ENCODE measurements at regions not wholly inside any gene's neighbourhood (a gene's known extent, or its start where the extent isn't known, plus 50 kb on each side); places are given as distances from the start of the nearest gene placed in this dataset.
A peak's percentile ranks its signal among the peaks of the same experiment; 100 is the strongest.
"Not testable (repeated sequence)": the region's sequence is repeated elsewhere in the genome, so short reads cannot be mapped to it uniquely, and the experiment has no call there.

GRCh38 chr11:101717619-101718018 lies 133.8 kb upstream of the TRPC6 start:
- no peak overlapping the region for H3K4me3 ChIP-seq (ENCODE audit: low read depth, low read length)
- no peak for DNase-seq (ENCODE audit: low read depth, low spot score)
- in situ Hi-C loops (cut with HindIII; ENCODE audit: low sequenced_read_pairs) = no loop called here
- TF ChIP-seq, protein P1, sequence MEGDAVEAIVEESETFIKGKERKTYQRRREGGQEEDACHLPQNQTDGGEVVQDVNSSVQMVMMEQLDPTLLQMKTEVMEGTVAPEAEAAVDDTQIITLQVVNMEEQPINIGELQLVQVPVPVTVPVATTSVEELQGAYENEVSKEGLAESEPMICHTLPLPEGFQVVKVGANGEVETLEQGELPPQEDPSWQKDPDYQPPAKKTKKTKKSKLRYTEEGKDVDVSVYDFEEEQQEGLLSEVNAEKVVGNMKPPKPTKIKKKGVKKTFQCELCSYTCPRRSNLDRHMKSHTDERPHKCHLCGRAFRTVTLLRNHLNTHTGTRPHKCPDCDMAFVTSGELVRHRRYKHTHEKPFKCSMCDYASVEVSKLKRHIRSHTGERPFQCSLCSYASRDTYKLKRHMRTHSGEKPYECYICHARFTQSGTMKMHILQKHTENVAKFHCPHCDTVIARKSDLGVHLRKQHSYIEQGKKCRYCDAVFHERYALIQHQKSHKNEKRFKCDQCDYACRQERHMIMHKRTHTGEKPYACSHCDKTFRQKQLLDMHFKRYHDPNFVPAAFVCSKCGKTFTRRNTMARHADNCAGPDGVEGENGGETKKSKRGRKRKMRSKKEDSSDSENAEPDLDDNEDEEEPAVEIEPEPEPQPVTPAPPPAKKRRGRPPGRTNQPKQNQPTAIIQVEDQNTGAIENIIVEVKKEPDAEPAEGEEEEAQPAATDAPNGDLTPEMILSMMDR (IDR thresholded peaks at IDR 0.05; ENCODE audit: low read depth, low read length) = no peak

DNA sequence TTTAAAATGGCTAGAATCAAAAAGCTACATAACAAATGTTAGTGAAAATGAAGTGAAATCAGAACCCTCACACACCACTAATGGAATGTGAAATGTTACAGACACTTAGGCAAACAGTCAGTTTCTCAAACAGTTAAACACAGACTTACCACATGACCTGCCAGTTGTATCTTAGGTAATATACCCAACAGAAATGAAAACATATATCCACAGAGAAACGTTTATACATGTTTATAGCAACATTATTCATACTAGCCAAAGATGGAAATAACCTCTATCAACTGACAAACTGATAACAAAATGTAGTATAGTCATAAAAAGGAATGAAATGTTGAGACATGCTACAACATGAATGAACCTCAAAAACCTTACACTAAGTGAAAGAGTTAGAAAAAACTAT lies 131.5 kb upstream of the TRPC6 start:
- no peak for DNase-seq (ENCODE audit: low read depth, low spot score)
- TF ChIP-seq, protein P1 (IDR thresholded peaks at IDR 0.05; ENCODE audit: low read depth, low read length) = no peak
- in situ Hi-C loops (cut with HindIII; ENCODE audit: low sequenced_read_pairs) = no loop called here
- H3K4me3 ChIP-seq (ENCODE audit: low read depth, low read length) = no peak overlapping the region

DNA sequence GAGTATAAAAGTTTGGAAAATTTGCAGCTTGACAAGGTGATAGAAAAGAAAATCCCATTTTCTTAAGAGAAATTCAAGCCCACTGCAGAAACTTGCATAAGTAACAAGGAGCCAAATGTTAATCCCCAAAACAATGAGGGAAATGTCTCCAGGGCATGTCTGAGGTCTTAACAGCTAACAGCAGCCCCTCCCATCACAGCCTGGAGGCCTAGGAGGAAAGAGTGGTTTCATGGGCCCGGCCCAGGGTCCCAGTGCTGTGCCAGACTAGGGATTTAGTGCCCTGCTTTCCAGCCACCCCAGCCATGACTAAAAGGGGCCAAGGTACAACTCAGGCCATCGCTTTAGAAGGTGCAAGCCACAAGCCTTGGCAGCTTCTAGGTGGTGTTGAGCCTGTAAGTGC lies 123.7 kb upstream of the TRPC6 start:
- no peak overlapping the region for H3K4me3 ChIP-seq (ENCODE audit: low read depth, low read length)
- in situ Hi-C loops (cut with HindIII; ENCODE audit: low sequenced_read_pairs) = no loop called here
- TF ChIP-seq, protein P1 (IDR thresholded peaks at IDR 0.05; ENCODE audit: low read depth, low read length) = no peak

DNA sequence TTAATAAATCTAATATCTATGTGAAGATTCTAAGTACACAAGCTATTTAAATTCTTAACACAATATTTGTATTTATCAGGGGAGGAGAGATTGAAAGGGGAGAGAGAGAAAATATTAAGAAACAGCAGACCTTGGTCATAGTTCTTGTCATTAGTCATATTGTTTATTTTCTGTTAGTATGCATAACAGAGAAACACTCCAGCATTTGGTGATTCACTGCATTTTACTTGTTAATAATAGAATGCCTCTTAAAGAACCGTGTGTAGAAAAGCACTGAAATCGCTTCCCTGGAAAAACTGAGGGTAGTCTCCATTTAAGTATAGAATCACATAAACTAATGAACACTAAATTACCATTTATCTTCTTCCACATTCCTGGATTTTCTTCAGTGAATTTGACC lies 122.7 kb upstream of the TRPC6 start:
- in situ Hi-C loops (cut with HindIII; ENCODE audit: low sequenced_read_pairs) = no loop called here

More for the DNA sequence above, 123.7 kb upstream of the TRPC6 start:
- DNase-seq (ENCODE audit: low read depth, low spot score) = no peak

GRCh38 chr11:101705972-101706371 lies 122.2 kb upstream of the TRPC6 start:
- H3K4me3 ChIP-seq (ENCODE audit: low read depth, low read length) = no peak overlapping the region
- TF ChIP-seq, protein P1 (IDR thresholded peaks at IDR 0.05; ENCODE audit: low read depth, low read length) = no peak
- no peak for DNase-seq (ENCODE audit: low read depth, low spot score)
- in situ Hi-C loops (cut with HindIII; ENCODE audit: low sequenced_read_pairs) = no loop called here

More for the DNA sequence above, 122.7 kb upstream of the TRPC6 start:
- TF ChIP-seq, protein P1 (IDR thresholded peaks at IDR 0.05; ENCODE audit: low read depth, low read length) = no peak
- peak; percentile 33 for DNase-seq (ENCODE audit: low read depth, low spot score)
- no peak overlapping the region for H3K4me3 ChIP-seq (ENCODE audit: low read depth, low read length)

DNA sequence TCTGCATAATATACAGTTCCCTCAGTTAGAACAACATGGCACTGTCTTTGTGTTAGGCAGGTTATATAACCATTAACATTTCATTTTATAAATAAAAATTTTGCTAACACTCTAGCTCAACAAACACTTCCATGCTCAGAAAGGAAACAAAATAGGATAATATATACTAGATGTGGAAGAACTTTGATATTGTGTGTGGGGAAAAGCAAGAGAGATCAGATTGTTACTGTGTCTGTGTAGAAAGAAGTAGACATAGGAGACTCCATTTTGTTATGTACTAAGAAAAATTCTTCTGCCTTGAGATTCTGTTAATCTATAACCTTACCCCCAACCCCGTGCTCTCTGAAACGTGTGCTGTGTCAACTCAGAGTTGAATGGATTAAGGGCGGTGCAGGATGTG lies 111.1 kb upstream of the TRPC6 start:
- H3K4me3 ChIP-seq (ENCODE audit: low read depth, low read length); DNase-seq (ENCODE audit: low read depth, low spot score); in situ Hi-C loops (cut with HindIII; ENCODE audit: low sequenced_read_pairs): not testable (repeated sequence)

- H3K4me3 ChIP-seq (ENCODE audit: low read depth, low read length) = no peak overlapping the region
- in situ Hi-C loops (cut with HindIII; ENCODE audit: low sequenced_read_pairs) = no loop called here
- TF ChIP-seq, protein P1 (IDR thresholded peaks at IDR 0.05; ENCODE audit: low read depth, low read length) = no peak
- DNase-seq (ENCODE audit: low read depth, low spot score) = no peak
These were observed 109.2 kb upstream of the TRPC6 start for GRCh38 chr11:101692980-101693379.
